Neural progenitor cell (in vitro differentiated cells): ENCODE measurements at regions not wholly inside any gene's neighbourhood (a gene's known extent, or its start where the extent isn't known, plus 50 kb on each side); places are given as distances from the start of the nearest gene placed in this dataset.

Source experiments
- DNase-seq: peaks from one replicate; pipeline ENCODE4 v3.0.0-alpha.2; 2016; ENCODE audit warnings: low spot score
- H2AFZ ChIP-seq: fragments of 200-600 bp; sonication (generic); replicated peaks from 2 replicates; pipeline ENCODE4 v1.6.1; 2016; ENCODE audit warnings: antibody characterized with exemption
- H3F3A ChIP-seq: fragments of 200-600 bp; sonication (generic); 2 replicates; pipeline ENCODE4 v1.6.1; 2016; ENCODE audit warnings: antibody characterized with exemption, low read depth
- H3K27ac ChIP-seq: fragments of 200-600 bp; sonication (generic); 2 replicates; pipeline ENCODE4 v1.5.1; 2016; ENCODE audit warnings: mild to moderate bottlenecking
- H3K27me3 ChIP-seq: fragments of 200-600 bp; sonication (generic); 2 replicates; pipeline ENCODE4 v1.6.1; 2016; ENCODE audit warnings: mild to moderate bottlenecking, moderate library complexity
- H3K36me3 ChIP-seq: fragments of 200-600 bp; sonication (generic); 2 replicates; pipeline ENCODE4 v1.5.1; 2016
- H3K4me1 ChIP-seq: fragments of 200-600 bp; sonication (generic); 2 replicates; pipeline ENCODE4 v1.6.1; 2016; ENCODE audit warnings: mixed run types
- H3K4me2 ChIP-seq: fragments of 200-600 bp; sonication (generic); 2 replicates; pipeline ENCODE4 v1.6.1; 2016
- H3K4me3 ChIP-seq: fragments of 200-600 bp; sonication (generic); 2 replicates; pipeline ENCODE4 v1.5.1; 2016
- H3K79me2 ChIP-seq: fragments of 200-600 bp; sonication (generic); 2 replicates; pipeline ENCODE4 v1.6.1; 2016; ENCODE audit warnings: low read depth
- H3K9ac ChIP-seq: fragments of 200-600 bp; sonication (generic); 2 replicates; pipeline ENCODE4 v1.6.1; 2016
- H3K9me3 ChIP-seq: fragments of 200-600 bp; sonication (generic); 2 replicates; pipeline ENCODE4 v1.5.1; 2016; ENCODE audit warnings: low read depth
- H4K20me1 ChIP-seq: fragments of 200-600 bp; sonication (generic); 2 replicates; pipeline ENCODE4 v1.6.1; 2016; ENCODE audit warnings: low read depth
- H3K27ac Mint-ChIP-seq: 3 replicates; pipeline ENCODE4 v1.8.0; 2021; ENCODE audit warnings: mixed read lengths
- H3K27me3 Mint-ChIP-seq: 2 replicates; pipeline ENCODE4 v1.8.0; 2022; ENCODE audit warnings: low read depth, mild to moderate bottlenecking, inconsistent platforms, moderate library complexity, mixed read lengths; ENCODE audit not compliant: insufficient read depth
- H3K36me3 Mint-ChIP-seq: 3 replicates; pipeline ENCODE4 v1.8.0; 2021; ENCODE audit warnings: mixed read lengths
- H3K4me1 Mint-ChIP-seq: 3 replicates; pipeline ENCODE4 v1.8.0; 2021; ENCODE audit warnings: mixed read lengths
- H3K4me3 Mint-ChIP-seq: 3 replicates; pipeline ENCODE4 v1.8.0; 2021; ENCODE audit warnings: mild to moderate bottlenecking, moderate library complexity, mixed read lengths
- H3K9me3 Mint-ChIP-seq: 3 replicates; pipeline ENCODE4 v1.8.0; 2020; ENCODE audit warnings: mixed read lengths
- EZH2 ChIP-seq: fragments of 200-600 bp; sonication (generic); IDR thresholded peaks from 2 replicates; pipeline ENCODE4 v1.6.1; 2017; ENCODE audit warnings: antibody characterized with exemption, mild to moderate bottlenecking, moderate library complexity
- EZH2phosphoT487 ChIP-seq: fragments of 200-600 bp; sonication (generic); IDR thresholded peaks from 2 replicates; pipeline ENCODE4 v1.6.1; 2017; ENCODE audit warnings: antibody characterized with exemption
- TF ChIP-seq, protein P1 (sequence below): fragments of 200-600 bp; sonication (generic); IDR thresholded peaks from 2 replicates; pipeline ENCODE4 v1.5.1; 2017; ENCODE audit warnings: antibody characterized with exemption, mild to moderate bottlenecking

DNA sequence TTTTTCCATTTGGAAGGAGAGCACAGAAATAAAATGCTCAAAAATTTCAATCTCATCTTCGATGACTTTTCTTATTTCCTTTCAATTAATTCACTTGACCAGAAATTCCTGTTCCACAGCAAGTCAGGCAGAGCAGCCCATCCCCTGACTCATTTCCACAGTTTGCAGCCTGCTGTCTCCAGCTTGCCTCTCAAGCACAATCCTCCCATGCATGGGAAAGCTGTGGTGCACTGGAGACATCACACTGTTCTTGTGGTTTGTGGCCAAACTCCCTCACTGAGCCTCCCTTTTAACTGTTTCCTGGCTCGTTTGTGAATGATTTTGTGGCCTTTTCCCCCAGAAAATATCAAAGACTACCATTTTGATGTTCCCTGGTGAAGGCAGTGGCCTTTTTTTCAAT is 114.0 kb upstream of the ENPEP start:
- TF ChIP-seq, protein P1, sequence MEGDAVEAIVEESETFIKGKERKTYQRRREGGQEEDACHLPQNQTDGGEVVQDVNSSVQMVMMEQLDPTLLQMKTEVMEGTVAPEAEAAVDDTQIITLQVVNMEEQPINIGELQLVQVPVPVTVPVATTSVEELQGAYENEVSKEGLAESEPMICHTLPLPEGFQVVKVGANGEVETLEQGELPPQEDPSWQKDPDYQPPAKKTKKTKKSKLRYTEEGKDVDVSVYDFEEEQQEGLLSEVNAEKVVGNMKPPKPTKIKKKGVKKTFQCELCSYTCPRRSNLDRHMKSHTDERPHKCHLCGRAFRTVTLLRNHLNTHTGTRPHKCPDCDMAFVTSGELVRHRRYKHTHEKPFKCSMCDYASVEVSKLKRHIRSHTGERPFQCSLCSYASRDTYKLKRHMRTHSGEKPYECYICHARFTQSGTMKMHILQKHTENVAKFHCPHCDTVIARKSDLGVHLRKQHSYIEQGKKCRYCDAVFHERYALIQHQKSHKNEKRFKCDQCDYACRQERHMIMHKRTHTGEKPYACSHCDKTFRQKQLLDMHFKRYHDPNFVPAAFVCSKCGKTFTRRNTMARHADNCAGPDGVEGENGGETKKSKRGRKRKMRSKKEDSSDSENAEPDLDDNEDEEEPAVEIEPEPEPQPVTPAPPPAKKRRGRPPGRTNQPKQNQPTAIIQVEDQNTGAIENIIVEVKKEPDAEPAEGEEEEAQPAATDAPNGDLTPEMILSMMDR: no peak
- TF ChIP-seq EZH2: no peak
- no peak for TF ChIP-seq EZH2phosphoT487
- no peaks in the 10 kb centered on the region for H3K9me3 Mint-ChIP-seq

DNA sequence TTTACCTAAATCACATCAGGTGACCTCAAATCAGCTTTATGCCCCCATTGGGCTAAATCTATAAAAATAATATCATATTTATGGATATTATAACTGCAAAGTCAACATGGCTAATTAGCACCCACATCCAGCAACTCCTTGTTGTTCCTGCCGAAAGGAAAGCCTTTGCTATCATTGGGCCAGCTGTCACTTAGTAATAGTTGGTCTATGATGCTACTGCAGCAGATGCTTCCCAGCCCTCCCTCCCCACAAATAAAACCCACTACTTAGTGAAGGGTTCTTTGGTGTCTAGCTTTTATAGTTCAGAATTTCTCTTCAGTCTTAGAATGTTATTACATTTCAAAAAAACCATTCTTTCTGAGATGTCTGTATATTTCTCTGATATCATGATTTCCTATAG is 116.9 kb upstream of the ENPEP start:
- no peaks in the 10 kb centered on the region for H3K36me3 ChIP-seq
- no peak for DNase-seq
- Mint-ChIP-seq H3K27me3 (no peaks in the 10 kb centered on the region), H3K27ac (no peak overlapping the region), H3K4me1 (no peaks in the 10 kb centered on the region), H3K4me3 (no peak overlapping the region), H3K9me3 (peaks cover 2% of the 10 kb centered on the region), H3K36me3 (no peaks in the 10 kb centered on the region)
- no peak overlapping the region for H3K9ac ChIP-seq
- no peak overlapping the region for H2AFZ ChIP-seq
- no peaks in the 10 kb centered on the region for H3F3A ChIP-seq
- H3K9me3 ChIP-seq: no peaks in the 10 kb centered on the region
- no peak overlapping the region for H3K4me3 ChIP-seq
- H3K79me2 ChIP-seq: no peaks in the 10 kb centered on the region
- no peaks in the 10 kb centered on the region for H4K20me1 ChIP-seq
- no peak overlapping the region for H3K27ac ChIP-seq
- no peaks in the 10 kb centered on the region for H3K4me1 ChIP-seq
- H3K4me2 ChIP-seq: no peak overlapping the region
- TF ChIP-seq EZH2: no peak
- TF ChIP-seq EZH2phosphoT487: no peak
- TF ChIP-seq, protein P1: no peak
- H3K27me3 ChIP-seq: no peaks in the 10 kb centered on the region

More for the DNA sequence above, 114.0 kb upstream of the ENPEP start:
- Histone ChIP-seq H3K36me3 (no peaks in the 10 kb centered on the region), H2AFZ (no peak overlapping the region), H3K79me2 (no peaks in the 10 kb centered on the region), H3K27ac (no peak overlapping the region), H3K4me3 (no peak overlapping the region), H3K27me3 (no peaks in the 10 kb centered on the region), H3K4me1 (no peaks in the 10 kb centered on the region), H3K4me2 (no peak overlapping the region), H4K20me1 (no peaks in the 10 kb centered on the region), H3K9ac (no peak overlapping the region), H3F3A (no peaks in the 10 kb centered on the region), H3K9me3 (no peaks in the 10 kb centered on the region)
- no peak for DNase-seq
- peaks cover 3% of the 10 kb centered on the region for H3K4me1 Mint-ChIP-seq
- no peaks in the 10 kb centered on the region for H3K36me3 Mint-ChIP-seq
- no peaks in the 10 kb centered on the region for H3K27me3 Mint-ChIP-seq
- no peak overlapping the region for H3K4me3 Mint-ChIP-seq
- no peak overlapping the region for H3K27ac Mint-ChIP-seq

DNA sequence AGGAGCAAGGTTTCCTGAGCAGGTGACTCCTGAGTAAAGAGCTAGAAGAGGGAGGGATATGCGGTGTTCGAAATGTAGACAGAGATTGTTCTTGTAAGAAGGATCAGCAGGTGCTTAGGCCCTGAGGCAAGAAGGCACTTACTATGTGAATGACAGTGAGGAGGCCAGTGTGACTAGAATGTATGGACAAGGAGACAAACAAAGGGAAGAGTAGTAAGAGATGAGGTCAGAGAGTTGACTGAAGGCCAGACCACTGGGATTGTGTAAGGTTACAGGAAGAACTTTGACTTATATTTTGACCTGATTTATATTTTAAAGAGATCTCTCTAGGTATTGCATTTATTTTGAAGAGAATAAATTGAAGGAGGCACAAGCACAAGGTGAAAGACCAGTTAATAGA is 118.4 kb upstream of the ENPEP start:
- no peak overlapping the region for H3K27ac ChIP-seq
- no peak overlapping the region for H2AFZ ChIP-seq
- no peaks in the 10 kb centered on the region for H3K27me3 Mint-ChIP-seq
- no peaks in the 10 kb centered on the region for H3F3A ChIP-seq
- TF ChIP-seq, protein P1: no peak
- H3K27ac Mint-ChIP-seq: no peak overlapping the region
- no peaks in the 10 kb centered on the region for H4K20me1 ChIP-seq
- no peak overlapping the region for H3K4me3 ChIP-seq
- H3K9me3 Mint-ChIP-seq: peaks cover 2% of the 10 kb centered on the region
- H3K4me3 Mint-ChIP-seq: no peak overlapping the region
- no peaks in the 10 kb centered on the region for H3K4me1 ChIP-seq
- H3K4me1 Mint-ChIP-seq: no peaks in the 10 kb centered on the region
- H3K4me2 ChIP-seq: no peak overlapping the region
- H3K27me3 ChIP-seq: no peaks in the 10 kb centered on the region
- H3K36me3 ChIP-seq: no peaks in the 10 kb centered on the region
- no peak overlapping the region for H3K9ac ChIP-seq
- H3K36me3 Mint-ChIP-seq: no peaks in the 10 kb centered on the region
- no peak for DNase-seq
- no peaks in the 10 kb centered on the region for H3K9me3 ChIP-seq
- H3K79me2 ChIP-seq: no peaks in the 10 kb centered on the region

DNA sequence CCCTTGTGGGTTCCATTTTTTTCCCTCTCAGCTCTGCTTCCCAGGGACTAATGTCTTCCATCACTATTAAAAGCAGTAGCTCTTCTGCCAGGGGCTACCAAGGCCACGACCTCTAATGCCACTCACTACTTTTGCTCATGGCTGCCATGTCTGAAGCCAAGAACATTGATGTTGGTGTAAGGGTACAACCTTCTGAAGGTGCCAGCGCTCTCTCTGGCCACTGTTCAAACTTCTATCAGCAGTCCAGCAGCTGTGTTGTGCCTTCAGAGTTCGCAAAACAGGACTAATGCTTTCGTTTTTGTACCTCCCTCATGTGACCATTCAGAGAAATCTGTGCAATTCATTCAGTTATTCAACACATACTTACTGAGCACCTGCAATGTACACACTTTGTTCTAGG is 121.5 kb upstream of the ENPEP start:
- Mint-ChIP-seq H3K27ac (no peak overlapping the region), H3K4me3 (no peak overlapping the region), H3K27me3 (no peaks in the 10 kb centered on the region), H3K9me3 (peaks cover 2% of the 10 kb centered on the region), H3K4me1 (no peaks in the 10 kb centered on the region), H3K36me3 (no peaks in the 10 kb centered on the region)
- no peak overlapping the region for H3K9ac ChIP-seq
- no peaks in the 10 kb centered on the region for H3K4me1 ChIP-seq
- no peaks in the 10 kb centered on the region for H3K27me3 ChIP-seq
- H3K4me2 ChIP-seq: no peak overlapping the region
- H3F3A ChIP-seq: no peaks in the 10 kb centered on the region
- H4K20me1 ChIP-seq: no peaks in the 10 kb centered on the region
- DNase-seq: no peak
- no peak for TF ChIP-seq EZH2
- no peaks in the 10 kb centered on the region for H3K36me3 ChIP-seq
- H2AFZ ChIP-seq: no peak overlapping the region
- no peaks in the 10 kb centered on the region for H3K9me3 ChIP-seq
- no peaks in the 10 kb centered on the region for H3K79me2 ChIP-seq
- no peak overlapping the region for H3K27ac ChIP-seq
- H3K4me3 ChIP-seq: no peak overlapping the region
